ENCODE measurements at regions not wholly inside any gene's neighbourhood (a gene's known extent, or its start where the extent isn't known, plus 50 kb on each side); places are given as distances from the start of the nearest gene placed in this dataset.

GRCh38 chr3:59341459-59341858 lies 291.6 kb upstream of the CFAP20DC start:
- H3K9me3 ChIP-seq, result no peaks in the 10 kb centered on the region
- H4K20me1 ChIP-seq, result no peaks in the 10 kb centered on the region
- no peaks in the 10 kb centered on the region for H3K27me3 ChIP-seq
- no peak overlapping the region for H3K9ac ChIP-seq
- H3K4me1 ChIP-seq, result no peaks in the 10 kb centered on the region; the same call in 1 of the 2 replicates
- TF ChIP-seq Cebpa-rat (IDR thresholded peaks at IDR 0.05), result no peak
- no peak overlapping the region for H3K4me3 ChIP-seq
- H3K27ac ChIP-seq, result no peak overlapping the region
- H3K4me2 ChIP-seq, result no peak overlapping the region
- H3K36me3 ChIP-seq, result no peaks in the 10 kb centered on the region

GRCh38 chr3:59339818-59340217 lies 290.0 kb upstream of the CFAP20DC start:
- no peaks in the 10 kb centered on the region for H4K20me1 ChIP-seq
- H3K9ac ChIP-seq, result no peak overlapping the region
- no peak for TF ChIP-seq Cebpa-rat (IDR thresholded peaks at IDR 0.05)
- H3K4me2 ChIP-seq, result no peak overlapping the region
- H3K27ac ChIP-seq, result no peak overlapping the region
- no peaks in the 10 kb centered on the region for H3K27me3 ChIP-seq
- H3K36me3 ChIP-seq, result no peaks in the 10 kb centered on the region
- no peaks in the 10 kb centered on the region; the same call in 1 of the 2 replicates for H3K4me1 ChIP-seq
- no peaks in the 10 kb centered on the region for H3K9me3 ChIP-seq
- H3K4me3 ChIP-seq, result no peak overlapping the region

- H3K4me3 ChIP-seq, result no peak overlapping the region
- no peak for TF ChIP-seq Cebpa-rat (IDR thresholded peaks at IDR 0.05)
- no peak overlapping the region for H3K4me2 ChIP-seq
- no peak overlapping the region for H3K9ac ChIP-seq
- H4K20me1 ChIP-seq, result no peaks in the 10 kb centered on the region
- H3K36me3 ChIP-seq, result no peaks in the 10 kb centered on the region
- no peaks in the 10 kb centered on the region for H3K9me3 ChIP-seq
- H3K27ac ChIP-seq, result no peak overlapping the region
- no peaks in the 10 kb centered on the region; the same call in 1 of the 2 replicates for H3K4me1 ChIP-seq
- no peaks in the 10 kb centered on the region for H3K27me3 ChIP-seq
Observed at GRCh38 chr3:59338934-59339333, 289.1 kb upstream of the CFAP20DC start.

GRCh38 chr3:59335338-59335737 lies 285.5 kb upstream of the CFAP20DC start:
- Histone ChIP-seq H3K4me2 (no peak overlapping the region), H3K9ac (no peak overlapping the region), H3K4me1 (no peaks in the 10 kb centered on the region; the same call in 1 of the 2 replicates), H3K36me3 (no peaks in the 10 kb centered on the region), H4K20me1 (no peaks in the 10 kb centered on the region), H3K27ac (no peak overlapping the region), H3K27me3 (no peaks in the 10 kb centered on the region), H3K9me3 (no peaks in the 10 kb centered on the region), H3K4me3 (no peak overlapping the region)
- no peak for TF ChIP-seq Cebpa-rat (IDR thresholded peaks at IDR 0.05)

GRCh38 chr3:59334585-59334984 lies 284.8 kb upstream of the CFAP20DC start:
- Histone ChIP-seq H3K4me3 (no peak overlapping the region), H3K27ac (no peak overlapping the region)

GRCh38 chr3:59327376-59327808 lies 277.6 kb upstream of the CFAP20DC start:
- Histone ChIP-seq H3K4me3 (no peak overlapping the region), H3K9me3 (no peaks in the 10 kb centered on the region), H3K36me3 (no peaks in the 10 kb centered on the region), H3K9ac (no peak overlapping the region), H3K4me1 (peaks cover 9% of the 10 kb centered on the region), H3K27ac (no peak overlapping the region), H3K4me2 (peak overlapping the region; percentile 45; the same call in 1 of the 2 replicates), H3K27me3 (no peaks in the 10 kb centered on the region), H4K20me1 (no peaks in the 10 kb centered on the region)
- TF ChIP-seq Cebpa-rat (IDR thresholded peaks at IDR 0.05), result no peak

More at GRCh38 chr3:59334585-59334984, 284.8 kb upstream of the CFAP20DC start:
- Histone ChIP-seq H3K9me3 (no peaks in the 10 kb centered on the region), H3K27me3 (no peaks in the 10 kb centered on the region), H3K9ac (no peak overlapping the region), H3K4me1 (no peaks in the 10 kb centered on the region), H3K36me3 (no peaks in the 10 kb centered on the region), H4K20me1 (no peaks in the 10 kb centered on the region), H3K4me2 (no peak overlapping the region)
- TF ChIP-seq Cebpa-rat (IDR thresholded peaks at IDR 0.05), result no peak

- Histone ChIP-seq H3K4me3 (no peak overlapping the region), H3K27me3 (no peaks in the 10 kb centered on the region), H3K9ac (no peak overlapping the region), H4K20me1 (no peaks in the 10 kb centered on the region), H3K27ac (no peak overlapping the region), H3K4me1 (peaks cover 9% of the 10 kb centered on the region), H3K36me3 (no peaks in the 10 kb centered on the region), H3K4me2 (no peak overlapping the region), H3K9me3 (no peaks in the 10 kb centered on the region)
- no peak for TF ChIP-seq Cebpa-rat (IDR thresholded peaks at IDR 0.05)
Observed at GRCh38 chr3:59326246-59327024, 276.6 kb upstream of the CFAP20DC start.

GRCh38 chr3:59321881-59322540 lies 272.2 kb upstream of the CFAP20DC start:
- H3K9ac ChIP-seq, result no peak overlapping the region
- H3K4me2 ChIP-seq, result no peak overlapping the region
- H3K4me1 ChIP-seq, result no peaks in the 10 kb centered on the region
- no peaks in the 10 kb centered on the region for H4K20me1 ChIP-seq
- H3K27ac ChIP-seq, result no peak overlapping the region
- H3K9me3 ChIP-seq, result peaks cover 3% of the 10 kb centered on the region; the same call in 1 of the 2 replicates
- no peak overlapping the region for H3K4me3 ChIP-seq
- H3K27me3 ChIP-seq, result no peaks in the 10 kb centered on the region
- H3K36me3 ChIP-seq, result no peaks in the 10 kb centered on the region
- TF ChIP-seq Cebpa-rat (IDR thresholded peaks at IDR 0.05), result no peak

GRCh38 chr3:59320080-59320479 lies 270.3 kb upstream of the CFAP20DC start:
- Histone ChIP-seq H3K9ac (no peak overlapping the region), H3K9me3 (peaks cover 3% of the 10 kb centered on the region; the same call in 1 of the 2 replicates)

GRCh38 chr3:59319442-59319841 lies 269.6 kb upstream of the CFAP20DC start:
- Histone ChIP-seq H3K9me3 (peaks cover 3% of the 10 kb centered on the region; the same call in 1 of the 2 replicates), H4K20me1 (no peaks in the 10 kb centered on the region), H3K9ac (no peak overlapping the region), H3K27me3 (no peaks in the 10 kb centered on the region), H3K27ac (no peak overlapping the region), H3K4me1 (no peaks in the 10 kb centered on the region), H3K36me3 (no peaks in the 10 kb centered on the region), H3K4me2 (no peak overlapping the region), H3K4me3 (no peak overlapping the region)
- TF ChIP-seq Cebpa-rat (IDR thresholded peaks at IDR 0.05), result no peak

More at GRCh38 chr3:59320080-59320479, 270.3 kb upstream of the CFAP20DC start:
- TF ChIP-seq Cebpa-rat (IDR thresholded peaks at IDR 0.05), result no peak
- H3K27me3 ChIP-seq, result no peaks in the 10 kb centered on the region
- H3K4me2 ChIP-seq, result no peak overlapping the region
- no peaks in the 10 kb centered on the region for H3K4me1 ChIP-seq
- H4K20me1 ChIP-seq, result no peaks in the 10 kb centered on the region
- no peak overlapping the region for H3K4me3 ChIP-seq
- no peak overlapping the region for H3K27ac ChIP-seq
- no peaks in the 10 kb centered on the region for H3K36me3 ChIP-seq
